Upper lobe of right lung (tissue), 1 donor: ENCODE measurements at regions not wholly inside any gene's neighbourhood (a gene's known extent, or its start where the extent isn't known, plus 50 kb on each side); places are given as distances from the start of the nearest gene placed in this dataset.

Experiments
- ATAC-seq: fragments of 200-7000 bp; cut with Tn5 transposase; one replicate; pipeline ENCODE4 v1.9.1; 2020; ENCODE audit warnings: mild to moderate bottlenecking, moderate library complexity
- DNase-seq: peaks from one replicate; pipeline ENCODE4 v3.0.0-alpha.2; 2020
- H3K27ac ChIP-seq: fragments of 200-600 bp; one replicate; pipeline ENCODE4 v1.8.0; 2022
- H3K27me3 ChIP-seq: fragments of 200-600 bp; one replicate; pipeline ENCODE4 v1.8.0; 2022; ENCODE audit warnings: mild to moderate bottlenecking
- H3K36me3 ChIP-seq: fragments of 200-600 bp; one replicate; pipeline ENCODE4 v1.8.0; 2022
- H3K4me1 ChIP-seq: fragments of 200-600 bp; one replicate; pipeline ENCODE4 v1.8.0; 2022
- H3K4me3 ChIP-seq: fragments of 200-600 bp; one replicate; pipeline ENCODE4 v1.8.0; 2022; ENCODE audit warnings: mild to moderate bottlenecking
- H3K9me3 ChIP-seq: fragments of 200-600 bp; one replicate; pipeline ENCODE4 v1.8.0; 2022
- intact Hi-C: fragments of 100-400 bp; cut with DNase I; formaldehyde crosslinking; loops from one replicate; pipeline ENCODE4 v1.11.0; 2022
- TF ChIP-seq, protein P1 (sequence below): fragments of 200-600 bp; IDR thresholded peaks from one replicate; pipeline ENCODE4 v1.8.0; 2022; ENCODE audit warnings: antibody characterized with exemption
- donor health status: DM: no; HTN: yes; CAD: no; lungs with severe emphysema.

DNA sequence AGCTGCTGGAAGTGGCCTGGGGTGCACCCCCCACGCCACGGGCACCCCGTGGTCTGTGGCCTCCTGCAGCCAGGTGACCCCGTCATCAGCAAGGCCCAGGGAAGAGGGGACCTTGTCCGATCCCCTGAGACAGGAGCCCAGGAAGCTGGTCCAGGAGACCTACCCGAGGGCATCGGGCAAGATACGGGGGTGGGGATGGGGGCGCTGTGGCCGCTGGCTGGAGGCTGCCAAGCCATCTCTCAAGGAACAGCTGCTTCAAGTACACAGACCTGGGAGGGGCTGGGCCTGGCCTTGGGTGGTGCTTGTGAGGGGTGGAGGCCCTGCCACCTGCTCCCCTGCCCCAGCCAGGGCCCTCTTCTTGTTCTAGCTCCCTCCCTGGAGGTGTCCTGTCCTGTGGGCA is 1272.1 kb downstream of the BRD1 start:
- H3K4me3 ChIP-seq: no peak overlapping the region
- intact Hi-C loops: no loop called here
- no peaks in the 10 kb centered on the region for H3K4me1 ChIP-seq
- H3K27ac ChIP-seq: no peak overlapping the region
- DNase-seq: no peak
- ATAC-seq: no peak
- H3K36me3 ChIP-seq: no peaks in the 10 kb centered on the region
- H3K27me3 ChIP-seq: no peaks in the 10 kb centered on the region
- no peaks in the 10 kb centered on the region for H3K9me3 ChIP-seq
- TF ChIP-seq, protein P1, sequence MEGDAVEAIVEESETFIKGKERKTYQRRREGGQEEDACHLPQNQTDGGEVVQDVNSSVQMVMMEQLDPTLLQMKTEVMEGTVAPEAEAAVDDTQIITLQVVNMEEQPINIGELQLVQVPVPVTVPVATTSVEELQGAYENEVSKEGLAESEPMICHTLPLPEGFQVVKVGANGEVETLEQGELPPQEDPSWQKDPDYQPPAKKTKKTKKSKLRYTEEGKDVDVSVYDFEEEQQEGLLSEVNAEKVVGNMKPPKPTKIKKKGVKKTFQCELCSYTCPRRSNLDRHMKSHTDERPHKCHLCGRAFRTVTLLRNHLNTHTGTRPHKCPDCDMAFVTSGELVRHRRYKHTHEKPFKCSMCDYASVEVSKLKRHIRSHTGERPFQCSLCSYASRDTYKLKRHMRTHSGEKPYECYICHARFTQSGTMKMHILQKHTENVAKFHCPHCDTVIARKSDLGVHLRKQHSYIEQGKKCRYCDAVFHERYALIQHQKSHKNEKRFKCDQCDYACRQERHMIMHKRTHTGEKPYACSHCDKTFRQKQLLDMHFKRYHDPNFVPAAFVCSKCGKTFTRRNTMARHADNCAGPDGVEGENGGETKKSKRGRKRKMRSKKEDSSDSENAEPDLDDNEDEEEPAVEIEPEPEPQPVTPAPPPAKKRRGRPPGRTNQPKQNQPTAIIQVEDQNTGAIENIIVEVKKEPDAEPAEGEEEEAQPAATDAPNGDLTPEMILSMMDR: no peak

DNA sequence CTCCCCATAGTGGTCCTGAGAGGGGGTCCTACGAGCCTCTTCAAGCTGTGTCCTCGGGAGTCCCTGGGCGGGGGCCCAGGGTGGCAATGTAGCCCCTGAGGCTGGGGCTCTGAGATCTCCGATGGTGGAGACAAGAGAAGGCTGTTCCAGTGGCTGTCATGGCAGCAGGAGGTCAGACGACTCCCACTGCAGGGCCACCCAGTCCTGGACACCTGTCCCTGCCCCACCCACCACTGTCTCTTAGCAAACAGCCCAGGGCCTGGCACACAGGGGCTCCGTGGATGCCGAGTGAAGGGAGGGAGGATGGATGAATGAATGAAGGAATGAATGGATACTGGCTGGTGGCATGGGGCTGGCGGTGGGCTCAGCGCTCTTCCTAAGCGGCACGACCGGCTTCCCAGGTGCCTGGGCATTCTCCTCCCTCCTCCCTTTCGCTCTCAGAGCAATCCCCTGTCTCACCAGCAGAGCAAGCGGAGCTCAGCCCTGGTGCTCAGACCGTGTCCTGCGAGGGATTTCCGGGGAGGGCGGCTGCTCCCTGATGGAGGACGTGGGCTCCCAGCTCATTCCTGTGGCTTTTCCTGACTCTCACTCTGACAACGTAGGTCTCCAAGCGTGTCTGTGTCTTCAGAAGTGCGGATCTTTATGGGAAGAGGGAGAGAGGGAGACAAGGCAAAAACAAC is 1272.6 kb downstream of the BRD1 start:
- intact Hi-C loops: no loop called here
- TF ChIP-seq, protein P1: no peak
- DNase-seq: no peak
- H3K27ac ChIP-seq: no peak overlapping the region
- no peaks in the 10 kb centered on the region for H3K27me3 ChIP-seq
- H3K9me3 ChIP-seq: no peaks in the 10 kb centered on the region
- H3K36me3 ChIP-seq: no peaks in the 10 kb centered on the region
- no peaks in the 10 kb centered on the region for H3K4me1 ChIP-seq
- no peak overlapping the region for H3K4me3 ChIP-seq
- ATAC-seq: no peak

DNA sequence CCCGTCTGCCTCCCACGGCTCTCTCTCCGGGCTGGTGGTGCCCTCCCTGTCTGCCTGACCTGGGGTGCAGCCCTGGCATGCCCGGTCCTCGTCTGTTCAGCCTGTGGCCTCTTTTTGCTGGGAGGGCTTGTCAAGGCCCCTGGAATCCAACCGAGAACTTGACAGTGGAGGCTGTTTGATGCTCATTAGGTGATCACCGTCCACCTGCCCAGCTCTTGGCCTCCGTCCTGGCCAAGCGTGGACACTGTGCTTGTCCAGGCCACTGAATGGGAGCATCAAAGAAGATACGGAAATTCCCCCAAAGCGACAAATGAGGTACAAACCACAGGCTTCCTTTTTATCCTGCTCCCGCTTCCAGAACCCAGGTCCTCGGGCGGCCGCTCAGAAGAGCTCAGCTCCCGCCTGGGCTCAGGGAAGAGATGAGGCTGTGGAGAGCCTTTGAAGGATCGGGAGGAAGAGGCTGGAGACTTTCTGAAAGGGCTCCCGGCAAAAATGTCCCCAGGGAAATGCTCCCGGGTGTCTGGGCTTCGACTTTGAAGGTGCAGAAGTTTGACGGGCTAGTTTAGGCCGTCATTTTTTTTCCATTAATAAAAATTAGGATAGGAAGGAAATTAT is 1273.9 kb downstream of the BRD1 start:
- no peak overlapping the region for H3K4me3 ChIP-seq
- intact Hi-C loops: no loop called here
- ATAC-seq: no peak
- H3K27ac ChIP-seq: no peak overlapping the region
- H3K27me3 ChIP-seq: no peaks in the 10 kb centered on the region
- no peaks in the 10 kb centered on the region for H3K36me3 ChIP-seq
- TF ChIP-seq, protein P1: no peak
- no peak for DNase-seq
- no peaks in the 10 kb centered on the region for H3K4me1 ChIP-seq
- no peaks in the 10 kb centered on the region for H3K9me3 ChIP-seq

DNA sequence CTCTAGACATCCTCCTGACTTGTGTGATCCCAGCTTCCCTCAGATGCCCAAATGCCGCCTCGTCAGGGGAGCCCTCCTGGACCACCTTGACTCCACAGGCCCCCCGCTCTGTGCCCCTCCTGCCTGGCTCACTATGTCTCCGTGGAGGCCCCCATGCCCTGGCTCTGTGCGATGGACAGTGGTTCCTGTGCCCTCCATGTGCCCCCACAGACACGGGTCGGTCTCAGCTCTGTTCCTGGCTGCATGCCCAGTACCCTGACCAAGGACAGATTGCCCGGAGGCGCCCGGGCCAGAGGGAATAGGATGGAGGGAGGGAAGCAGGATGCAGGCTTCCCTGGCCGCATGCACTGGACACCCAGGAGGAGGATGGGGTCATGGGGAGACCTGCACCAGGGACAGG is 1274.6 kb downstream of the BRD1 start:
- no peak for DNase-seq
- ATAC-seq: no peak

DNA sequence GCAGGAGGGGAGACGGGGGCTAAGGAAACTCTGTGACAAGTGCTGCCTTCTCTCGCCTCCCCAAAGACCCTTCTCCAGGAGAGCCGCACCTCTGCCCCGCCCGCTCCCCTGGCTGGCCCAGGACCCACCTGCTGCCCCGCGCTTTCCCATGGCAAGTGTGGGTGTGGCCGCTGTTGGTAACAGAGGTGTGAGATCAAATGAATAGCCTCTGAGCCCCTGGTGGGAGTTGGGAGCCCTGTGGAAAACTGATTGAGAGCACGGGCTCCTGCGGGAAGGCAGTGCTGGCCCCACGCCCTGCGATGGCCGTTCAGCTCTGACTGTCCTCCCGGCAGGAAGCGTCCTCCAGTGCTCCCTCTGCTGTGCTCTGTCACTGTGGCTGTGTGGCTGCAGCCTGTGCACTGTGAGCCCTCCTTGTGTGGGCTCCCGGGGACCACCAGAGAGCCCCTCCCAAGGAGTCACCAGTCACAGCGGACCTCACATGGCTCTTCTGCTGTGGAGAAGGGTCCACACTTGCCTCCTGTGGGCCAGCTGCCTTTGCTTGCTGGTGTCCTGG is 1275.9 kb downstream of the BRD1 start:
- Histone ChIP-seq H3K27me3 (no peaks in the 10 kb centered on the region), H3K4me3 (no peak overlapping the region), H3K36me3 (no peaks in the 10 kb centered on the region), H3K9me3 (no peaks in the 10 kb centered on the region), H3K27ac (no peak overlapping the region), H3K4me1 (no peaks in the 10 kb centered on the region)
- TF ChIP-seq, protein P1: no peak
- intact Hi-C loops: no loop called here
- DNase-seq (no peak), ATAC-seq (no peak)

More for the DNA sequence above, 1274.6 kb downstream of the BRD1 start:
- TF ChIP-seq, protein P1: no peak
- Histone ChIP-seq H3K36me3 (no peaks in the 10 kb centered on the region), H3K9me3 (no peaks in the 10 kb centered on the region), H3K4me3 (no peak overlapping the region), H3K4me1 (no peaks in the 10 kb centered on the region), H3K27me3 (no peaks in the 10 kb centered on the region), H3K27ac (no peak overlapping the region)
- intact Hi-C loops: no loop called here
